Breast epithelium (tissue), 3 donors: ENCODE measurements at regions not wholly inside any gene's neighbourhood (a gene's known extent, or its start where the extent isn't known, plus 50 kb on each side); places are given as distances from the start of the nearest gene placed in this dataset.

Experiments used
- CTCF ChIP-seq, 3 donors: fragments of 450-650 bp; IDR thresholded peaks; one replicate each; pipeline ENCODE4 v1.5.1; 2016 to 2017; ENCODE audit warnings: antibody characterized with exemption in 3 of 3, mild to moderate bottlenecking in 3 of 3, moderate library complexity in 3 of 3
- POLR2A ChIP-seq: fragments of 450-650 bp; IDR thresholded peaks from one replicate; pipeline ENCODE4 v1.6.1; 2016; ENCODE audit warnings: antibody characterized with exemption, mild to moderate bottlenecking, moderate library complexity

GRCh38 chr5:1943481-1943880 lies 60.8 kb upstream of the IRX4 start:
- TF ChIP-seq POLR2A (no peak), CTCF (IDR thresholded peaks at IDR 0.05) (no peak)
